Stimulated activated naive CD8-positive, alpha-beta T cell treated with anti-CD3 and anti-CD28 coated beads, Interleukin-15, Interleukin-2, amounts not matched to agents 100 ng/mL and 50 ng/mL, for 24 hours (primary cell): ENCODE measurements at regions not wholly inside any gene's neighbourhood (a gene's known extent, or its start where the extent isn't known, plus 50 kb on each side); places are given as distances from the start of the nearest gene placed in this dataset.

ENCODE experiments used
- H3K27ac Mint-ChIP-seq: one replicate; pipeline ENCODE4 v1.8.0; 2021; ENCODE audit warnings: mild to moderate bottlenecking, mixed read lengths
- H3K27me3 Mint-ChIP-seq: one replicate; pipeline ENCODE4 v1.8.0; 2021; ENCODE audit warnings: mixed read lengths
- H3K36me3 Mint-ChIP-seq: one replicate; pipeline ENCODE4 v1.8.0; 2021; ENCODE audit warnings: low read depth, mixed read lengths
- H3K4me1 Mint-ChIP-seq: one replicate; pipeline ENCODE4 v1.8.0; 2021; ENCODE audit warnings: low read depth, mixed read lengths
- H3K4me3 Mint-ChIP-seq: one replicate; pipeline ENCODE4 v1.8.0; 2021; ENCODE audit warnings: mild to moderate bottlenecking, mixed read lengths
- H3K9me3 Mint-ChIP-seq: one replicate; pipeline ENCODE4 v1.8.0; 2021; ENCODE audit warnings: mixed read lengths

GRCh38 chr20:11267131-11267761, 593.4 kb upstream of the JAG1 start:
- Mint-ChIP-seq H3K4me1 (no peaks in the 10 kb centered on the region), H3K27me3 (peaks cover 3% of the 10 kb centered on the region), H3K36me3 (no peaks in the 10 kb centered on the region), H3K27ac (peak overlapping the region; percentile 13), H3K9me3 (no peaks in the 10 kb centered on the region), H3K4me3 (no peak overlapping the region)

- Mint-ChIP-seq H3K4me3 (no peak overlapping the region), H3K9me3 (no peaks in the 10 kb centered on the region), H3K4me1 (no peaks in the 10 kb centered on the region), H3K27me3 (peaks cover 3% of the 10 kb centered on the region), H3K27ac (no peak overlapping the region), H3K36me3 (no peaks in the 10 kb centered on the region)
These were observed 594.0 kb upstream of the JAG1 start for GRCh38 chr20:11267762-11268335.

GRCh38 chr20:11270566-11270965, 596.8 kb upstream of the JAG1 start:
- Mint-ChIP-seq H3K4me1 (no peaks in the 10 kb centered on the region), H3K36me3 (no peaks in the 10 kb centered on the region), H3K4me3 (no peak overlapping the region), H3K27me3 (peaks cover 3% of the 10 kb centered on the region), H3K9me3 (no peaks in the 10 kb centered on the region), H3K27ac (no peak overlapping the region)

GRCh38 chr20:11271319-11271718, 597.5 kb upstream of the JAG1 start:
- peaks cover 3% of the 10 kb centered on the region for H3K27me3 Mint-ChIP-seq
- no peak overlapping the region for H3K27ac Mint-ChIP-seq
- no peaks in the 10 kb centered on the region for H3K36me3 Mint-ChIP-seq
- H3K4me3 Mint-ChIP-seq: no peak overlapping the region
- H3K4me1 Mint-ChIP-seq: no peaks in the 10 kb centered on the region
- no peaks in the 10 kb centered on the region for H3K9me3 Mint-ChIP-seq

- Mint-ChIP-seq H3K27ac (no peak overlapping the region), H3K9me3 (no peaks in the 10 kb centered on the region), H3K27me3 (peaks cover 3% of the 10 kb centered on the region), H3K4me1 (no peaks in the 10 kb centered on the region), H3K36me3 (no peaks in the 10 kb centered on the region), H3K4me3 (no peak overlapping the region)
These were observed 598.3 kb upstream of the JAG1 start for GRCh38 chr20:11271920-11272594.

- Mint-ChIP-seq H3K4me1 (no peaks in the 10 kb centered on the region), H3K36me3 (no peaks in the 10 kb centered on the region), H3K4me3 (no peak overlapping the region), H3K27ac (no peak overlapping the region), H3K9me3 (no peaks in the 10 kb centered on the region), H3K27me3 (peaks cover 3% of the 10 kb centered on the region)
These were observed 600.4 kb upstream of the JAG1 start for GRCh38 chr20:11274141-11274594.

GRCh38 chr20:11275740-11276139, 601.9 kb upstream of the JAG1 start:
- Mint-ChIP-seq H3K4me1 (no peaks in the 10 kb centered on the region), H3K9me3 (no peaks in the 10 kb centered on the region), H3K27me3 (peaks cover 3% of the 10 kb centered on the region), H3K4me3 (no peak overlapping the region), H3K36me3 (no peaks in the 10 kb centered on the region), H3K27ac (no peak overlapping the region)

- no peaks in the 10 kb centered on the region for H3K36me3 Mint-ChIP-seq
- H3K27me3 Mint-ChIP-seq: no peaks in the 10 kb centered on the region
- no peak overlapping the region for H3K27ac Mint-ChIP-seq
- no peaks in the 10 kb centered on the region for H3K4me1 Mint-ChIP-seq
- no peak overlapping the region for H3K4me3 Mint-ChIP-seq
- no peaks in the 10 kb centered on the region for H3K9me3 Mint-ChIP-seq
These were observed 603.4 kb upstream of the JAG1 start for GRCh38 chr20:11277170-11277569.

GRCh38 chr20:11277858-11278257, 604.1 kb upstream of the JAG1 start:
- H3K27me3 Mint-ChIP-seq: no peaks in the 10 kb centered on the region
- H3K4me1 Mint-ChIP-seq: no peaks in the 10 kb centered on the region
- H3K36me3 Mint-ChIP-seq: no peaks in the 10 kb centered on the region
- no peaks in the 10 kb centered on the region for H3K9me3 Mint-ChIP-seq
- H3K4me3 Mint-ChIP-seq: no peak overlapping the region
- no peak overlapping the region for H3K27ac Mint-ChIP-seq

- H3K27ac Mint-ChIP-seq: no peak overlapping the region
- no peaks in the 10 kb centered on the region for H3K36me3 Mint-ChIP-seq
- H3K9me3 Mint-ChIP-seq: no peaks in the 10 kb centered on the region
- no peaks in the 10 kb centered on the region for H3K4me1 Mint-ChIP-seq
- no peaks in the 10 kb centered on the region for H3K27me3 Mint-ChIP-seq
- no peak overlapping the region for H3K4me3 Mint-ChIP-seq
These were observed 604.7 kb upstream of the JAG1 start for GRCh38 chr20:11278461-11278860.

GRCh38 chr20:11281240-11281639, 607.4 kb upstream of the JAG1 start:
- Mint-ChIP-seq H3K27me3 (no peaks in the 10 kb centered on the region), H3K4me3 (no peak overlapping the region), H3K9me3 (no peaks in the 10 kb centered on the region), H3K4me1 (no peaks in the 10 kb centered on the region), H3K27ac (no peak overlapping the region), H3K36me3 (no peaks in the 10 kb centered on the region)

GRCh38 chr20:11281768-11282167, 608.0 kb upstream of the JAG1 start:
- no peak overlapping the region for H3K27ac Mint-ChIP-seq
- no peaks in the 10 kb centered on the region for H3K36me3 Mint-ChIP-seq
- no peak overlapping the region for H3K4me3 Mint-ChIP-seq
- H3K27me3 Mint-ChIP-seq: no peaks in the 10 kb centered on the region
- no peaks in the 10 kb centered on the region for H3K4me1 Mint-ChIP-seq
- no peaks in the 10 kb centered on the region for H3K9me3 Mint-ChIP-seq

GRCh38 chr20:11287126-11287525, 613.3 kb upstream of the JAG1 start:
- Mint-ChIP-seq H3K27ac (no peak overlapping the region), H3K9me3 (no peaks in the 10 kb centered on the region), H3K27me3 (no peaks in the 10 kb centered on the region), H3K4me1 (no peaks in the 10 kb centered on the region), H3K4me3 (no peak overlapping the region), H3K36me3 (no peaks in the 10 kb centered on the region)

- Mint-ChIP-seq H3K36me3 (no peaks in the 10 kb centered on the region), H3K4me1 (no peaks in the 10 kb centered on the region), H3K4me3 (no peak overlapping the region), H3K27me3 (peaks cover 6% of the 10 kb centered on the region), H3K27ac (no peak overlapping the region), H3K9me3 (peaks cover 5% of the 10 kb centered on the region)
These were observed 621.5 kb upstream of the BTBD3 start for GRCh38 chr20:11296221-11296620.

GRCh38 chr20:11296951-11297350, 620.7 kb upstream of the BTBD3 start:
- Mint-ChIP-seq H3K36me3 (no peaks in the 10 kb centered on the region), H3K9me3 (peaks cover 5% of the 10 kb centered on the region), H3K4me3 (no peak overlapping the region), H3K27ac (no peak overlapping the region), H3K27me3 (peaks cover 6% of the 10 kb centered on the region), H3K4me1 (no peaks in the 10 kb centered on the region)
